GM12878 (cell line): ENCODE measurements at regions not wholly inside any gene's neighbourhood (a gene's known extent, or its start where the extent isn't known, plus 50 kb on each side); places are given as distances from the start of the nearest gene placed in this dataset.

ENCODE experiments used
- ATAC-seq: fragments of 200-7000 bp; cut with Tn5 transposase; 3 replicates; pipeline ENCODE4 v1.9.1; 2020; ENCODE audit warnings: mild to moderate bottlenecking, moderate library complexity
- BruUV-seq: library from RNA; stranded (reverse); fragments of 400-500 nt; replicated peaks from 2 replicates; lab custom pipeline; 2021; lab: Mats Ljungman, UMichigan
- CTCF ChIA-PET: fragments of 300-600 bp; sonication (Branson Sonifier 250); formaldehyde crosslinking; extraction: SDS; loops from one replicate; lab custom pipeline; 2021; ENCODE audit warnings: inconsistent platforms; lab: Yijun Ruan, JAX
- POLR2A ChIA-PET: fragments of 350-600 bp; formaldehyde crosslinking; extraction: SDS; loops from one replicate; lab custom pipeline; 2021; ENCODE audit warnings: inconsistent platforms; lab: Charles Lee
- RAD21 ChIA-PET: fragments of 300-600 bp; sonication (Branson Sonifier 250); formaldehyde crosslinking; loops from one replicate; lab custom pipeline; 2023; ENCODE audit warnings: antibody characterized with exemption; ENCODE audit not compliant: unreplicated experiment; lab: Charles Lee
- SMC1A ChIA-PET: fragments of 300-600 bp; sonication (Branson Sonifier 250); formaldehyde crosslinking; loops from one replicate; lab custom pipeline; 2023; ENCODE audit not compliant: unreplicated experiment, uncharacterized antibody; lab: Charles Lee
- DNase-seq: peaks from one replicate; pipeline ENCODE4 v3.0.0-alpha.2; 2011; ENCODE audit warnings: low read depth, low spot score
- FAIRE-seq: peaks from 3 replicates; lab custom pipeline; 2011; peaks lifted over from hg19 to GRCh38; lab: Jason Lieb, UNC
- H2AFZ ChIP-seq: 2 replicates; pipeline ENCODE4 v1.6.0; 2011; ENCODE audit warnings: low read depth, low read length, control low read depth; ENCODE audit not compliant: control insufficient read depth
- H3K27ac ChIP-seq: 2 replicates; pipeline ENCODE4 v1.5.1; 2011; ENCODE audit warnings: control low read depth; ENCODE audit not compliant: control insufficient read depth, insufficient read depth
- H3K27me3 ChIP-seq, 2 experiments: replicated peaks in 1 of 2; 2 replicates each; pipeline versions ENCODE4 v1.6.0 to v1.6.1; 2011; ENCODE audit warnings: low read length in 1 of 2; ENCODE audit not compliant: control insufficient read depth in 2 of 2, insufficient read depth in 2 of 2
- H3K36me3 ChIP-seq, 2 experiments: 2 replicates each; pipeline ENCODE4 v1.5.1; 2011; ENCODE audit warnings: low read length in 1 of 2; ENCODE audit not compliant: control insufficient read depth in 2 of 2, insufficient read depth in 2 of 2
- H3K4me1 ChIP-seq: 2 replicates; pipeline ENCODE4 v1.6.1; 2011; ENCODE audit warnings: mild to moderate bottlenecking, low read length, moderate library complexity, mixed read lengths; ENCODE audit not compliant: control insufficient read depth, insufficient read depth
- H3K4me2 ChIP-seq: 2 replicates; pipeline ENCODE4 v1.6.0; 2011; ENCODE audit warnings: control low read depth; ENCODE audit not compliant: control insufficient read depth, insufficient read depth
- H3K4me3 ChIP-seq: fragments of 200-600 bp; sonication (generic); 2 replicates; pipeline ENCODE4 v1.5.1; 2016
- H3K79me2 ChIP-seq: 2 replicates; pipeline ENCODE4 v1.6.0; 2011; ENCODE audit warnings: low read length; ENCODE audit not compliant: control insufficient read depth, insufficient read depth
- H3K9ac ChIP-seq: 2 replicates; pipeline ENCODE4 v1.8.0; 2011; ENCODE audit warnings: low read length, control low read depth, mixed read lengths; ENCODE audit not compliant: control insufficient read depth, insufficient read depth
- H3K9me3 ChIP-seq: replicated peaks from 3 replicates; pipeline ENCODE4 v1.5.1; 2011; ENCODE audit warnings: mild to moderate bottlenecking, low read length; ENCODE audit not compliant: control insufficient read depth, insufficient read depth
- H4K20me1 ChIP-seq: 2 replicates; pipeline ENCODE4 v1.6.0; 2011; ENCODE audit not compliant: control insufficient read depth, insufficient read depth
- BCL3 ChIP-seq: IDR thresholded peaks from 2 replicates; pipeline ENCODE4 v1.6.1; 2011; ENCODE audit warnings: borderline replicate concordance, low read depth, mild to moderate bottlenecking, moderate library complexity, low read length; ENCODE audit not compliant: insufficient read depth, poor library complexity, severe bottlenecking
- CBX3 ChIP-seq: fragments of 200-600 bp; sonication (generic); IDR thresholded peaks from 2 replicates; pipeline ENCODE4 v1.6.1; 2016; ENCODE audit warnings: low read depth, borderline replicate concordance
- CREM ChIP-seq: IDR thresholded peaks from 2 replicates; pipeline ENCODE4 v1.6.1; 2014; ENCODE audit warnings: antibody characterized with exemption, low read depth
- EED ChIP-seq: sonication (generic); IDR thresholded peaks from 2 replicates; pipeline ENCODE4 v1.6.1; 2016; ENCODE audit warnings: antibody characterized with exemption, low read depth
- FOXM1 ChIP-seq: IDR thresholded peaks from 2 replicates; pipeline ENCODE4 v1.6.1; 2012; ENCODE audit warnings: low read depth, mild to moderate bottlenecking, inconsistent platforms, low read length, moderate library complexity
- GABPA ChIP-seq: IDR thresholded peaks from 2 replicates; pipeline ENCODE4 v1.6.1; 2014; ENCODE audit warnings: antibody characterized with exemption, low read depth, mild to moderate bottlenecking, inconsistent platforms
- HDGF ChIP-seq: fragments of 450-650 bp; IDR thresholded peaks from 2 replicates; pipeline ENCODE4 v1.6.1; 2016; ENCODE audit warnings: antibody characterized with exemption
- IRF4 ChIP-seq: IDR thresholded peaks from 2 replicates; pipeline ENCODE4 v1.6.1; 2011; ENCODE audit warnings: low read depth, low read length
- KAT2A ChIP-seq: conservative IDR thresholded peaks from 2 replicates; pipeline ENCODE4 v1.6.1; 2011; ENCODE audit warnings: low read depth, low read length; ENCODE audit not compliant: control insufficient read depth
- MAX ChIP-seq: IDR thresholded peaks from 2 replicates; pipeline ENCODE4 v1.6.1; 2012; ENCODE audit warnings: low read depth, low read length, improper control_type of control experiment
- SMAD5 ChIP-seq: IDR thresholded peaks from 2 replicates; pipeline ENCODE4 v1.6.1; 2016; ENCODE audit warnings: antibody characterized with exemption, low read depth
- SMARCA5 ChIP-seq: fragments of 450-650 bp; IDR thresholded peaks from 2 replicates; pipeline ENCODE4 v1.6.1; 2017; ENCODE audit warnings: mild to moderate bottlenecking
- SMC3 ChIP-seq: IDR thresholded peaks from 2 replicates; pipeline ENCODE4 v1.6.1; 2011; ENCODE audit warnings: low read length, improper control_type of control experiment, borderline replicate concordance
- SPI1 ChIP-seq: IDR thresholded peaks from 2 replicates; pipeline ENCODE4 v1.6.1; 2011; ENCODE audit warnings: low read depth, mild to moderate bottlenecking, low read length, moderate library complexity, borderline replicate concordance; ENCODE audit not compliant: insufficient read depth
- SRF ChIP-seq, 2 experiments: IDR thresholded peaks; 2 replicates each; pipeline ENCODE4 v1.6.1; 2011; ENCODE audit warnings: low read depth in 2 of 2, low read length in 2 of 2, mild to moderate bottlenecking in 1 of 2, moderate library complexity in 1 of 2
- STAT1 ChIP-seq: fragments of 450-650 bp; conservative IDR thresholded peaks from 2 replicates; pipeline ENCODE4 v1.6.1; 2014; ENCODE audit warnings: antibody characterized with exemption, mild to moderate bottlenecking
- TARDBP ChIP-seq: IDR thresholded peaks from 2 replicates; pipeline ENCODE4 v1.6.1; 2016; ENCODE audit warnings: borderline replicate concordance
- TCF7 ChIP-seq: IDR thresholded peaks from 2 replicates; pipeline ENCODE4 v1.6.1; 2014; ENCODE audit warnings: antibody characterized with exemption, borderline replicate concordance
- USF1 ChIP-seq: IDR thresholded peaks from 2 replicates; pipeline ENCODE4 v1.6.1; 2011; ENCODE audit warnings: borderline replicate concordance, low read depth, mild to moderate bottlenecking, moderate library complexity, mixed read lengths, low read length; ENCODE audit not compliant: insufficient read depth; ENCODE audit errors: extremely low read length
- ZNF384 ChIP-seq: IDR thresholded peaks from 2 replicates; pipeline ENCODE4 v1.6.1; 2012; ENCODE audit warnings: low read depth, mild to moderate bottlenecking, low read length, improper control_type of control experiment, borderline replicate concordance
- WGBS: methylation state at CpG from one replicate; pipeline ENCODE4 v1.1.6; 2016; ENCODE audit warnings: low lambda C conversion rate; ENCODE audit not compliant: insufficient replicate concordance, insufficient coverage; ENCODE audit errors: missing lambda C conversion rate; 5-methylcytosine and 5-hydroxymethylcytosine counted together
- in situ Hi-C: fragments of 300-500 bp; cut with MboI; formaldehyde crosslinking; loops from 9 replicates; pipeline ENCODE4 v1.14.3; 2018; ENCODE audit warnings: mixed read lengths
- intact Hi-C: fragments of 100-400 bp; cut with micrococcal nuclease; formaldehyde crosslinking; loops from one replicate; pipeline ENCODE4 v1.14.2; 2022; ENCODE audit not compliant: unreplicated experiment

GRCh38 chr22:48709453-48709852 lies 1118.2 kb downstream of the BRD1 start:
- WGBS, result 12% methylated on average over 13 of the region's 13 CpGs
- Histone ChIP-seq H3K27ac (no peak overlapping the region), H3K27me3 (no peaks in the 10 kb centered on the region), H3K9ac (no peak overlapping the region), H3K4me3 (no peak overlapping the region), H2AFZ (no peak overlapping the region), H4K20me1 (no peaks in the 10 kb centered on the region), H3K9me3 (no peaks in the 10 kb centered on the region; the same call in 2 of the 3 replicates), H3K4me2 (no peak overlapping the region), H3K36me3 (no peaks in the 10 kb centered on the region), H3K79me2 (no peaks in the 10 kb centered on the region), H3K4me1 (no peaks in the 10 kb centered on the region)
- ATAC-seq (no peak), FAIRE-seq (no peak), DNase-seq (no peak)
- ChIA-PET RAD21 (no interaction called here), SMC1A (no interaction called here), POLR2A (no interaction called here), CTCF (no interaction called here)
- in situ Hi-C loops, result no loop called here
- BruUV-seq, result no TSS peak
- TF ChIP-seq SRF (IDR thresholded peaks at IDR 0.05; ENCODE audit: low read depth in 2 of 2, low read length in 2 of 2) (no peak), MAX (no peak), CREM (no peak), TCF7 (no peak), USF1 (no peak), IRF4 (no peak), EED (no peak), KAT2A (no peak), SPI1 (no peak), GABPA (no peak), HDGF (no peak), ZNF384 (no peak), FOXM1 (no peak), STAT1 (no peak), TARDBP (no peak), SMC3 (no peak), SMAD5 (no peak), BCL3 (no peak), SMARCA5 (no peak), CBX3 (no peak)
- intact Hi-C loops, result no loop called here
